ENCODE measurements at regions not wholly inside any gene's neighbourhood (a gene's known extent, or its start where the extent isn't known, plus 50 kb on each side); places are given as distances from the start of the nearest gene placed in this dataset.

DNA sequence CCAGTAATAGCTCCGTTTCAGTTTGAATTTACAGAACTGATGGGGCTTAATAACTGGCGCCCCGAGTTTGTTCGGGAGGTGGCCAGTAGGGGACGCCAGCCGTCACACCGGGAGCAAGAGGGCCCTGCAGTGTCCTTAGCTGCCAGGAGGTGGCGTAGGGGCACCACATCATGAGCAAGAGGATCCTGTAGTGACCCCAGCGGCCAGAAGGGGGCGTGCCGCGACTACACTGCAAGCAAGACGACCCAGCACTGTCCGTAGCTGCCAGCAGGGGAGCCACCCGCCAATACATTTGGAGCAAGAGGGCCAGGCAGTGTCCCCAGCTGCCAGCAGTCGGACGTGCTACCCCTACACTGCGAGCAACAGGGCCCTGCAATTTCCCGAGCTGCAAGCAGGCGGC is 663.7 kb upstream of the B3GAT1 start (continued):
- TF ChIP-seq, protein P1, sequence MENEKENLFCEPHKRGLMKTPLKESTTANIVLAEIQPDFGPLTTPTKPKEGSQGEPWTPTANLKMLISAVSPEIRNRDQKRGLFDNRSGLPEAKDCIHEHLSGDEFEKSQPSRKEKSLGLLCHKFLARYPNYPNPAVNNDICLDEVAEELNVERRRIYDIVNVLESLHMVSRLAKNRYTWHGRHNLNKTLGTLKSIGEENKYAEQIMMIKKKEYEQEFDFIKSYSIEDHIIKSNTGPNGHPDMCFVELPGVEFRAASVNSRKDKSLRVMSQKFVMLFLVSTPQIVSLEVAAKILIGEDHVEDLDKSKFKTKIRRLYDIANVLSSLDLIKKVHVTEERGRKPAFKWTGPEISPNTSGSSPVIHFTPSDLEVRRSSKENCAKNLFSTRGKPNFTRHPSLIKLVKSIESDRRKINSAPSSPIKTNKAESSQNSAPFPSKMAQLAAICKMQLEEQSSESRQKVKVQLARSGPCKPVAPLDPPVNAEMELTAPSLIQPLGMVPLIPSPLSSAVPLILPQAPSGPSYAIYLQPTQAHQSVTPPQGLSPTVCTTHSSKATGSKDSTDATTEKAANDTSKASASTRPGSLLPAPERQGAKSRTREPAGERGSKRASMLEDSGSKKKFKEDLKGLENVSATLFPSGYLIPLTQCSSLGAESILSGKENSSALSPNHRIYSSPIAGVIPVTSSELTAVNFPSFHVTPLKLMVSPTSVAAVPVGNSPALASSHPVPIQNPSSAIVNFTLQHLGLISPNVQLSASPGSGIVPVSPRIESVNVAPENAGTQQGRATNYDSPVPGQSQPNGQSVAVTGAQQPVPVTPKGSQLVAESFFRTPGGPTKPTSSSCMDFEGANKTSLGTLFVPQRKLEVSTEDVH (IDR thresholded peaks at IDR 0.05; ENCODE audit: low read depth, partially characterized antibody), result peak; percentile 38
- TF ChIP-seq CBX1 (IDR thresholded peaks at IDR 0.05; ENCODE audit: low read depth) (no peak), NONO (IDR thresholded peaks at IDR 0.05; ENCODE audit: low read depth in 2 of 2, low read length in 1 of 2) (peak in 1 of 2 experiments; percentile 46; a peak in 1 of 4 replicates), SMC3 (conservative IDR thresholded peaks at IDR 0.05; ENCODE audit: insufficient read depth, low read depth, low read length) (0 out of 2 replicates have a peak, but pooled peaks have one; percentile 5), HMG20A (CRISPR knock-in tag; conservative IDR thresholded peaks at IDR 0.05) (no peak), U2AF2 (optimal IDR thresholded peaks at IDR 0.05; ENCODE audit: low read depth, low read length) (no peak), NBN (IDR thresholded peaks at IDR 0.05; ENCODE audit: low read depth) (peak; percentile 99)
- TF ChIP-seq, protein P2, sequence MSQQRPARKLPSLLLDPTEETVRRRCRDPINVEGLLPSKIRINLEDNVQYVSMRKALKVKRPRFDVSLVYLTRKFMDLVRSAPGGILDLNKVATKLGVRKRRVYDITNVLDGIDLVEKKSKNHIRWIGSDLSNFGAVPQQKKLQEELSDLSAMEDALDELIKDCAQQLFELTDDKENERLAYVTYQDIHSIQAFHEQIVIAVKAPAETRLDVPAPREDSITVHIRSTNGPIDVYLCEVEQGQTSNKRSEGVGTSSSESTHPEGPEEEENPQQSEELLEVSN (IDR thresholded peaks at IDR 0.05; ENCODE audit: borderline replicate concordance in 1 of 2, extremely low read depth in 1 of 2, insufficient read depth in 1 of 2, insufficient read length in 1 of 2, low read depth in 1 of 2, low read length in 1 of 2, poor library complexity in 1 of 2, severe bottlenecking in 1 of 2), result no peak
